Heart right ventricle (tissue), 16 donors: ENCODE measurements at regions not wholly inside any gene's neighbourhood (a gene's known extent, or its start where the extent isn't known, plus 50 kb on each side); places are given as distances from the start of the nearest gene placed in this dataset.

Source experiments
- ATAC-seq, 8 donors: fragments of 200-7000 bp; cut with Tn5 transposase; one replicate each; pipeline ENCODE4 v1.9.1; 2020; ENCODE audit warnings: mild to moderate bottlenecking in 8 of 8, moderate library complexity in 8 of 8, moderate number of reproducible peaks in 1 of 8
- DNase-seq, 2 donors: peaks; one replicate each; pipeline ENCODE4 v3.0.0-alpha.2; 2020
- H3K27ac ChIP-seq, 10 donors: fragments of 200-600 bp; sonication (generic) in 2 of 10; one replicate each; pipeline versions ENCODE4 v1.5.0 to v1.8.0; 2020 to 2022; ENCODE audit warnings: mild to moderate bottlenecking in 3 of 10
- H3K27me3 ChIP-seq, 7 donors: fragments of 200-600 bp; one replicate each; pipeline ENCODE4 v1.8.0; 2021 to 2022; ENCODE audit warnings: mild to moderate bottlenecking in 2 of 7
- H3K36me3 ChIP-seq, 9 donors: fragments of 200-600 bp; sonication (generic) in 1 of 9; one replicate each; pipeline versions ENCODE4 v1.5.0 to v1.8.0; 2020 to 2022; ENCODE audit warnings: mild to moderate bottlenecking in 2 of 9
- H3K4me1 ChIP-seq, 9 donors: fragments of 200-600 bp; sonication (generic) in 1 of 9; one replicate each; pipeline versions ENCODE4 v1.5.0 to v1.8.0; 2020 to 2022; ENCODE audit warnings: mild to moderate bottlenecking in 4 of 9
- H3K4me3 ChIP-seq, 10 donors: fragments of 200-600 bp; sonication (generic) in 2 of 10; one replicate each; pipeline versions ENCODE4 v1.5.0 to v1.8.0; 2020 to 2022; ENCODE audit warnings: mild to moderate bottlenecking in 7 of 10, moderate library complexity in 2 of 10
- H3K9me3 ChIP-seq, 11 donors: fragments of 200-600 bp in 10 of 11; sonication (generic) in 2 of 11; one replicate each; pipeline versions ENCODE4 v1.5.0 to v1.8.0; 2013 to 2022; ENCODE audit warnings: mild to moderate bottlenecking in 2 of 11, control low read depth in 1 of 11, moderate library complexity in 1 of 11
- CTCF ChIP-seq, 9 donors: fragments of 200-600 bp; sonication (generic) in 2 of 9; IDR thresholded peaks; one replicate each; pipeline versions ENCODE4 v1.5.0 to v1.8.0; 2021 to 2022; ENCODE audit warnings: antibody characterized with exemption in 9 of 9, mild to moderate bottlenecking in 5 of 9, moderate library complexity in 1 of 9
- WGBS, 2 donors: extraction: QIAGEN DNeasy Blood & Tissue Kit; methylation state at CpG; one replicate each; pipeline ENCODE4 v1.1.7; 2013; ENCODE audit warnings: inconsistent platforms in 1 of 2; 5-methylcytosine and 5-hydroxymethylcytosine counted together
- intact Hi-C, 10 donors: fragments of 100-400 bp; cut with DNase I; formaldehyde crosslinking; loops; one replicate each; pipeline versions ENCODE4 v1.11.1 to v1.14.2; 2022
- donor health status: Arrhythmogenic right ventricular cardiomyopathy.
- donor health status: ischemic (EF 13 %, LVEDD 7.1; RV severe dilation, severe dysfunction).
- donor health status: healthy with polysubstance abuse.
- donor health status: DM: no; HTN: yes; CAD: no.
- donor health status: DM: no; HTN: no; CAD: no.
- donor health status: ischemic (EF 25% LVEDD 6.9; RV normal size, moderate dysfunction).
- donor health status: ischemic (EF 25% LVEDD 5.7; RV mildly dilated, moderate dysfunction).
- donor health status: healthy.
- donor health status: DM: yes; HTN: yes; CAD: no.
- donor health status: Ischemic cardiomyopathy.
- donor health status: ischemic (EF 35%, LVEDD 5.7; RV mildly dilated, moderate dysfunction).
- donor health status: nonischemic (EF 11% LVEDD 7.7; RV severe dilation, severe dysfunction).
- donor health status: DM: yes; HTN: yes; CAD: no.
- donor health status: PGD.
- donor health status: ischemic (EF 29% LVEDD 5.4; RV normal size, mild dysfunction).
- donor health status: nonischemic (EF 23%, LVEDD 6.1; RV moderate dilation, normal function).

GRCh38 chr10:6721480-6721879, 141.4 kb upstream of the PRKCQ start:
- intact Hi-C loops = no loop called here
- 24 to 32% methylated on average over 7 of the region's 7 CpGs for WGBS, 2 donors
- peak; percentile 50 to 94 (median 90) for ATAC-seq

DNA sequence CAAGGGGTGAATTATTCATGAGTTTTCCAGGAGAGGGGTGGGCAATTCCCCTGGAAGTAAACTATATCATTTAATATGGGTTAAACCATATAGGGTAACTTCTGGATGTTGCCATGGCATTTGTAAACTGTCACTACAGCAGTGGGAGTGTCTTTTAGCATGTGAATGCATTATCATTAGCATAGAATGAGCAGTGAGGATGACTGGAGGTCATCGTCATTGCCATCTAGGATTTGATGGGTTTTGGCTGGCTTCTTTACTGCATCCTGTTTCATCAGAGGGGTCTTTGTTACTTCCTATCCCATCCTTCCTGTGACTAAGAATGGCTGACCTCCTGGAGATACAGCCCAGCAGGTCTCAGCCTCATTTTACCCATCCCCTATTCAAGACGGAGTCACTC, 139.5 kb upstream of the PRKCQ start:
- Histone ChIP-seq H3K36me3 (no peaks in the 10 kb centered on the region), H3K27me3 (peaks cover 0 to 15% (median 7%) of the 10 kb centered on the region in 7 donors), H3K9me3 (peaks cover 0 to 5% (median 0%) of the 10 kb centered on the region in 11 donors), H3K27ac (no peak overlapping the region), H3K4me1 (peaks cover 0 to 19% (median 11%) of the 10 kb centered on the region in 9 donors), H3K4me3 (no peak overlapping the region)
- no peak for TF ChIP-seq CTCF (IDR thresholded peaks at IDR 0.05)
- 82 to 87% methylated on average over 2 of the region's 2 CpGs for WGBS, 2 donors
- no peak for DNase-seq
- ATAC-seq = no peak
- intact Hi-C loops = no loop called here

More at GRCh38 chr10:6721480-6721879, 141.4 kb upstream of the PRKCQ start:
- peak in 3 of 9 donors; percentile 23 to 25 (median 23) for TF ChIP-seq CTCF (IDR thresholded peaks at IDR 0.05)
- Histone ChIP-seq H3K36me3 (no peaks in the 10 kb centered on the region), H3K27me3 (peaks cover 0 to 15% (median 2%) of the 10 kb centered on the region in 7 donors), H3K27ac (peak overlapping the region in 6 of 10 donors; percentile 3 to 76 (median 52)), H3K4me1 (peaks cover 0 to 19% (median 11%) of the 10 kb centered on the region in 9 donors), H3K9me3 (peaks cover 0 to 5% (median 0%) of the 10 kb centered on the region in 11 donors), H3K4me3 (no peak overlapping the region)
- DNase-seq = peak in 1 of 2 donors; percentile 55

DNA sequence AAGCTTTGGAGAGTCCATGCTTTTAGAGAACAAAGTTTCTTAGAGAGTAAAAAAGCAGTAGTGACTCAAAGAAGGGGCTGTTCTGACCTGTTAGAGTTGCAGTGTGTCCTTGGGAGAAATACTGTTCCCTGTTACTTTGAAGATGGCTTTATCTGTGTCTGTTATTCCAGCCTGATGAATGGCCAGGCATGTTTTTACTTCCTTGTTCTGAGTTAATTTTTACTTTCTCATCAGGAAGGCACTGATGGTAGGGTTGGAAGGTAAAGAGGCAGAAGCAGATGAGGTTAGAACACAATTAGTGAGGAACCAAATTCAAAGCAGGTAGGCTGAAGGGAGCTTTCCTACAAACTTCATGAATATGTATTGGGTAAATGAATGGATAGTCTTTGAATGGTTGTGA, 138.5 kb upstream of the PRKCQ start:
- no peak for TF ChIP-seq CTCF (IDR thresholded peaks at IDR 0.05)
- DNase-seq (no peak), ATAC-seq (no peak)
- Histone ChIP-seq H3K27me3 (peaks cover 0 to 20% (median 13%) of the 10 kb centered on the region in 7 donors), H3K4me1 (peaks cover 0 to 19% (median 11%) of the 10 kb centered on the region in 9 donors), H3K4me3 (no peak overlapping the region), H3K36me3 (no peaks in the 10 kb centered on the region), H3K27ac (no peak overlapping the region), H3K9me3 (peaks cover 0 to 5% (median 0%) of the 10 kb centered on the region in 11 donors)
- intact Hi-C loops = no loop called here

DNA sequence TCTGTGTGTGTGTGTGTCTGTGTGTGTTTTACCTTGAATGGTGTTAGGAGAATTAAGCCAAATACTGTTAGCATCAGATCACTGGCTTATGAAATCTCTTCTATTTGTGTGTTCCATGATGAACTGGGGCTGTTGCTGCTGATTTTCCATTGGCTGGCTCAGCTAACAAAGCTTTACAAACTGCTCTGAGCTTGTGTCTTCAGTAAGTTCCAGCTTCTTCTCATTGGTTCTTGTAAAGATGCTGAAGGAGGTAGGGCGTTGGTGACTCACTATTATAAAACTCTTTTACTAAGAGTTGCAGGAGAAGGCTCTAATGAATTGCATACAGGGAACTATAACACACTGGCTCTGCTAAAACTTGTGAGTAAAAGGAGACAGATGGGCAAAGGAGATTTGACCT, 136.4 kb upstream of the PRKCQ start:
- peak in 1 of 8 donors; percentile 53 for ATAC-seq
- no peak for DNase-seq
- 59 to 63% methylated on average over 1 of the region's 1 CpG for WGBS, 2 donors
- peaks cover 0 to 5% (median 0%) of the 10 kb centered on the region in 11 donors for H3K9me3 ChIP-seq
- H3K4me3 ChIP-seq = no peak overlapping the region
- H3K4me1 ChIP-seq = peaks cover 0 to 4% (median 3%) of the 10 kb centered on the region in 9 donors
- no peaks in the 10 kb centered on the region for H3K36me3 ChIP-seq
- TF ChIP-seq CTCF (IDR thresholded peaks at IDR 0.05) = no peak
- no peak overlapping the region for H3K27ac ChIP-seq
- H3K27me3 ChIP-seq = peaks cover 0 to 32% (median 21%) of the 10 kb centered on the region in 7 donors
- intact Hi-C loops = no loop called here
